ENCODE measurements at regions not wholly inside any gene's neighbourhood (a gene's known extent, or its start where the extent isn't known, plus 50 kb on each side); places are given as distances from the start of the nearest gene placed in this dataset.

DNA sequence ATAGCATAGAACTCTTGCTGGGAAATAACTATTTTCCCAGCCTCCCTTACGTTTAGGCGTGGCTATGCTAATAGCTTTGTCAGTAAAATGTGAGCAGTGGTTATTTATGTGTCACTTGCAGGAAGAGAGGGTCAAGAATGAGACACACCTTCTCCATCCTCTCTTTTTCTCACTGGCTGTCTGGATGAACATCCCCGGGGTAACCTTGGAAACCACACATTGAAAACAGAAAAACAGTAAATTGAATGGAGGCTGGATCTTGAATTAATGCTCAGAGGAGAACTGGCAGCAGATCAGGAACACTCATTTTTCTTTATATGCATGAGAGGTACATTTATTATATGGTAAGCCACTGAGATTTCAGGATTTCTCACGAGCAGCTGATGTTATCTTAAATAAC lies 127.6 kb downstream of the DNAJB9 start:
- Histone ChIP-seq H3K4me3 (no peak overlapping the region), H3K27ac (no peak overlapping the region)
- TF ChIP-seq, protein P1, sequence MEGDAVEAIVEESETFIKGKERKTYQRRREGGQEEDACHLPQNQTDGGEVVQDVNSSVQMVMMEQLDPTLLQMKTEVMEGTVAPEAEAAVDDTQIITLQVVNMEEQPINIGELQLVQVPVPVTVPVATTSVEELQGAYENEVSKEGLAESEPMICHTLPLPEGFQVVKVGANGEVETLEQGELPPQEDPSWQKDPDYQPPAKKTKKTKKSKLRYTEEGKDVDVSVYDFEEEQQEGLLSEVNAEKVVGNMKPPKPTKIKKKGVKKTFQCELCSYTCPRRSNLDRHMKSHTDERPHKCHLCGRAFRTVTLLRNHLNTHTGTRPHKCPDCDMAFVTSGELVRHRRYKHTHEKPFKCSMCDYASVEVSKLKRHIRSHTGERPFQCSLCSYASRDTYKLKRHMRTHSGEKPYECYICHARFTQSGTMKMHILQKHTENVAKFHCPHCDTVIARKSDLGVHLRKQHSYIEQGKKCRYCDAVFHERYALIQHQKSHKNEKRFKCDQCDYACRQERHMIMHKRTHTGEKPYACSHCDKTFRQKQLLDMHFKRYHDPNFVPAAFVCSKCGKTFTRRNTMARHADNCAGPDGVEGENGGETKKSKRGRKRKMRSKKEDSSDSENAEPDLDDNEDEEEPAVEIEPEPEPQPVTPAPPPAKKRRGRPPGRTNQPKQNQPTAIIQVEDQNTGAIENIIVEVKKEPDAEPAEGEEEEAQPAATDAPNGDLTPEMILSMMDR (IDR thresholded peaks at IDR 0.05): no peak
- DNase-seq (ENCODE audit: low spot score): no peak

DNA sequence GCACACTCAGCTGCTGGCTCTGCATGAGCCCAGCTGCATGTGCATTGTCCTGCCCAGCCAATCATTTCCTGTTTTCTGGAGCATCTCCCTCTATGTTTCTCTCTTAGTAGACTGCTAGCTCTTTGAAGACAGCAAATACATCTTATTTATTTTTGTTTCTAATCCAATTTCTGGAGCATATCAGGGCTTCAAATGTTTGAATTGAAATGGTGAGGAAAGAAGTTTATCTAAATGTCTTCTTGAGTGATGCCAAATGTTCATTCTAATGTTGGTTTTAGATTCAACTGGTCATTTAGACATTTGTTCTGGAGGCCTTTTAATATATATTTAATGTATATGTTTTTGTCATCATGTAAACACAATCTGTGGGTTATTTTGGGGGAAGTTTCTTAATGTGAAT lies 141.9 kb downstream of the DNAJB9 start:
- TF ChIP-seq, protein P1 (IDR thresholded peaks at IDR 0.05): no peak
- DNase-seq (ENCODE audit: low spot score): no peak
- H3K27ac ChIP-seq: no peak overlapping the region
- H3K4me3 ChIP-seq: no peak overlapping the region

DNA sequence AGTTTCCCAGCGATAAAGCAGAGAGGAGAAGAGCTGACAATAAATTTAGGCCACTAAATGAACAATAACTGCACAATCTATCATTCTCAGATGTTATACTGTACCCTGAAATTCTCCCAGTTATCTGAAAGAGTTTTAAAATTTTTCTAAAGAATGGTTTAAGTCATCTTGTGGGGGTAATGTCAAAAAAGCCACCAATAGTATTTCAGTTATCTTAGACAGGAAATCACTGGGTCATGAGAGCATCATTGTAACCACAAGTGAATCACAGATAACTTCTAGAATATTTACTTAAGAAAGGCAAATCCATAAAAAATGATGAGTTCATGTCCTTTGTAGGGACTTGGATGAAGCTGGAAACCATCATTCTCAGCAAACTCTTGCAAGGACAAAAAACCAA lies 147.1 kb downstream of the DNAJB9 start:
- TF ChIP-seq, protein P1 (IDR thresholded peaks at IDR 0.05): no peak
- Histone ChIP-seq H3K4me3 (no peak overlapping the region), H3K27ac (no peak overlapping the region)
- DNase-seq (ENCODE audit: low spot score): no peak

DNA sequence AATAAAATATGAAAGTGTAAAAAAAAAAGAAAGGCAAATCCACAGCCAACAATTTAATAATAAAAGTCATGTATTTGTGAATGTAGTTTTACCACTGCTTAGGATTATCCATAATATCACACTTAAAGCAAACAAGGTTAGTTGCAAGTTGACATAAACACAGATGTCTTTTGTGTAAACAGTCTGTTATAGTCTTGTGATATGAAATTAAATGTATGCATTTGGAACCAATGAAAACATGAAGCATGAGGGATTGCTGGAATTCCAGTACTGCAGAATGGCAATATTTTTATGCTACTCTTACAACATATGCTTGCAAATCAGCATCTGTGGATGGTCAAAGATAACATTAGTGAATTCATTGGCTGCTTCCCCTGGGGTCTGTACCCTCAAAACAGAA lies 148.1 kb downstream of the DNAJB9 start:
- no peak for DNase-seq (ENCODE audit: low spot score)
- TF ChIP-seq, protein P1 (IDR thresholded peaks at IDR 0.05): no peak
- Histone ChIP-seq H3K4me3 (no peak overlapping the region), H3K27ac (no peak overlapping the region)

DNA sequence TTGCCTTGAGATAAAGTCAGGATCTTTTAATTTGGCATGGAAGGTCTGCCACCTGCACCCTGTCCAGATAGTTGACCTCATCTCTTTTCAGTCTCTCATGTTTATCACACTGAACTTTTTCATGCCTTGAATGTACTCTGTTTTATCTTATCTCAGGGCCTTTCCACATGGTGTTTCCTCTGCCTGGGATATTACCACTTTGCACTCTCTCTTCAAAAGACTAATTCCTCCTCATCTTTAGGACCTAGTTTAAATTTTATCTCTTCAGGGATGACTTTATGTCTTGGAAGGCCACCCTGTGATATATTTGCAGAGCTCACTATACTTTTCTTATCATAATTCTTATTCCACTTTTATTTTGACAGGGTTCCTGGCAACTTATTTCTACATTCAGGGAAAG lies 150.0 kb downstream of the DNAJB9 start:
- H3K27ac ChIP-seq: no peak overlapping the region
- TF ChIP-seq, protein P1 (IDR thresholded peaks at IDR 0.05): no peak
- no peak overlapping the region for H3K4me3 ChIP-seq
- no peak for DNase-seq (ENCODE audit: low spot score)

DNA sequence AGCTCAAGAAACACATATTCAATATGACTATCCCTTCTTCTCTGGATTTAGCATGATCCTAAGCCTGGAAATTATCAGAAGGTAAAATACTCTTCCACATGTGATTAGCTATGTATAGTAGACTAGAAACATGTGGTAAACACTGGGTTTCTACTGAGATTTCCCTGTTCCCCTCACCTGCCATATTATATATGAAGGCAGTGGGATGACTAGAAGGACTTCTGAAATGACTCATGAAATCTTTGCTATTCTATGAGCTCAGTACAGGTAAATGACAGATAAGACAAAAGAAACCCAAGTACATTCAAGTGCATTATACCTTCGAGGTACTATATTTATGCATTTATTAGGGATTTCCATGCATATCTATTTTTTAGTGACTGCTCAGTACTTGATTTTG lies 152.9 kb downstream of the DNAJB9 start:
- TF ChIP-seq, protein P1 (IDR thresholded peaks at IDR 0.05): no peak
- no peak for DNase-seq (ENCODE audit: low spot score)

DNA sequence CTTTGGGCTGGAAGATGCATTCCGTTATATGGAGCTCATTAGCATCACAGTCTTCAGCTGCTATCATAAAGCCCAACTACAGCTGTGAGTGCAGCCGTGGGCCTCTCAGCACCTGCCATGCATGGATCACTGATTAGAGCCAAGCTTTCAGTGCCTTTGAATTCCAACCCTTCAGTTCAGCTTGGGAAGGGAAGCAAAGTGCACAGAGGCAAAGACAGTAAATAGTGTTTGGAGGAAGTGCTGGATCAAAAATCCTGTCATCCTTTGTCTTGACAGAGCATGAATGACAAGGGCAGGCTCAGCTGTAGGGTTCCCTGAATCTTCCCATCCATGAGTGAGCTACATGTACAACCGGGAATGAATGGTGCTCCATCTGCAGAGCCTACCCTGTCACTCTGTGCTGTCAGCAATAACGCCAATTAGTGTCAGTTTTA lies 153.7 kb downstream of the DNAJB9 start:
- H3K4me3 ChIP-seq: no peak overlapping the region
- no peak overlapping the region for H3K27ac ChIP-seq
- DNase-seq (ENCODE audit: low spot score): no peak
- TF ChIP-seq, protein P1 (IDR thresholded peaks at IDR 0.05): no peak

More for the DNA sequence above, 152.9 kb downstream of the DNAJB9 start:
- no peak overlapping the region for H3K27ac ChIP-seq
- H3K4me3 ChIP-seq: no peak overlapping the region
